ENCODE measurements at regions not wholly inside any gene's neighbourhood (a gene's known extent, or its start where the extent isn't known, plus 50 kb on each side); places are given as distances from the start of the nearest gene placed in this dataset.
"Not testable (repeated sequence)": the region's sequence is repeated elsewhere in the genome, so short reads cannot be mapped to it uniquely, and the experiment has no call there.

GRCh38 chr5:166742951-166743350 is 1548.5 kb upstream of the WWC1 start:
- DNase-seq: not testable (repeated sequence)

DNA sequence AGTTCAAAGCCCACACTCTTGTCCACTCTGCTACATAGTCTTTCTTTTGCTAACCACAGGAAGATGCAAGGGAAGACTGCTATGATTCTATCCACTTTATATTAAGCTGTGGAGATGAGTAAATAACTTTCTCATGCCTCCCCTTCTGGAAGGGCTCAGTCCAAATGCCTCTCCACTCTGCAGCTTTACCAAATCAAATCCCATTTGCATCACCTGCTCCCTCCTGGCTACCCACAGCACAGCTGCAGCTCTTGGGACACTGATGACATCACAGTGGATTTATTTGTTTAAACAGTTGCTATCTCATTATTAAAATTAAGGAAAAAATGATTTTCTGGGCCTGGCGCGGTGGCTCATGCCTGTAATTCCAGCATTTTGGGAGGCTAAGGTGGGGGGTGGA is 1544.9 kb upstream of the WWC1 start:
- DNase-seq: no peak

DNA sequence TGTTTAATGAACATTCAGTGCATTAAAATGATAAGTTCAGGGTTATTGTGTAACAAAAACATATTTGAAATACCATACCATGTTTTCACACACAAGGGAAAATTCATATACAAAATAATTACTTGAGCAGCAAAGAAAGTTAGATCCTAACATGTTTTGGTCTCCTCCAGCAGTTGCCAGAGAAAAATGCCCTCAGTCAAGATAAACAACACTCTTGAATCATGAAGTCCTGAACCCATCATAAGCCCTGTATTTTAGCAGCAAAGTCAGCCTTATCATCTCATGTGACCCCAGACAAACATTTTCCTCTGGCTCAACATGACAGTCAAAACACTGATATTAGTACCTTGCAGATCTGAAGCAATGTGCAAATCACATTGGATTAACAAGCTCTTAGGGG is 1541.1 kb upstream of the WWC1 start:
- DNase-seq: no peak

- no peak for DNase-seq
Measured at GRCh38 chr5:166758151-166758550, 1533.3 kb upstream of the WWC1 start.

GRCh38 chr5:166767858-166768257 is 1523.6 kb upstream of the WWC1 start:
- DNase-seq: no peak

DNA sequence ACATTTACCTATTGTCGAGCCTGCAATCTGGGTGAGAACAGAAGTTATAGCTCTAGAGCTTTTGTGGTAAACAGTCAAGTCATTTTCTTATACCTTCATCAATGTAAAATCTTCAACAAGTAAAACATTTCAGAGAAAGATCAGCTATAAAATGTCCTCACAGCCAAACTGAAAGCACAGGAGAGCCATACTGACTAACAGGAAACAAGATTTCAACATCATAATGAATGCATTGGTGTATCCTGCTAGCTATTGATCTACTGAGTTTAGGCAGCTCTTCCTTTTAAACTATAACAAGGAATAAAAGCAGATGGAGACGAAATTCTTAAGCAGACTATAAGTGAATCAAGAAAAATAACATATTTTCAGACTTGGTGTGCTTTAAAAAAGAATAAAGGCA is 1522.9 kb upstream of the WWC1 start:
- no peak for DNase-seq

- DNase-seq: no peak
Measured at GRCh38 chr5:166772770-166773169, 1518.7 kb upstream of the WWC1 start.

DNA sequence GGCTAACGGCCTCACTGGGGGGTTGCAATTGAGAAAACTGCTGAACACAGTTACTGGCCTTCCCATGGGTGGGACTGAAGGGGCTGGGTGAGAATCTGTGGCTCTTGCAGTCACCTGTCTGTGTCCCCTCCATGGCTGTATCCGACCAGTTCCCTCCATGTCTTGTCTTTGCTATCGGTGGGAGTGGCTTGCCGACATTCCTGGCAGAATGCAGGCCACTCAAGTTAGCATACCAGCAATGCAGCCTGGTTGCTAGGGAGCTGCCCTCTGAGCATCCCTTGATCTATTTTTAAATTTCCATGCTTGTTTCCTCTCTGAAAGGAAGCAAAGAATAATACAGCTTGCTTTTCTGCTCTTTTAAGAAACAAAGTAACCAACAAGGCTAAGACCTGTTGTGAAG is 1509.7 kb upstream of the WWC1 start:
- no peak for DNase-seq

GRCh38 chr5:166784545-166785078 is 1506.8 kb upstream of the WWC1 start:
- DNase-seq: no peak

GRCh38 chr5:166786178-166786577 is 1505.3 kb upstream of the WWC1 start:
- no peak for DNase-seq

GRCh38 chr5:166786889-166787288 is 1504.6 kb upstream of the WWC1 start:
- no peak for DNase-seq

- DNase-seq: no peak
Measured at GRCh38 chr5:166788050-166788449, 1503.4 kb upstream of the WWC1 start.

GRCh38 chr5:166795756-166796155 is 1495.7 kb upstream of the WWC1 start:
- DNase-seq: no peak

DNA sequence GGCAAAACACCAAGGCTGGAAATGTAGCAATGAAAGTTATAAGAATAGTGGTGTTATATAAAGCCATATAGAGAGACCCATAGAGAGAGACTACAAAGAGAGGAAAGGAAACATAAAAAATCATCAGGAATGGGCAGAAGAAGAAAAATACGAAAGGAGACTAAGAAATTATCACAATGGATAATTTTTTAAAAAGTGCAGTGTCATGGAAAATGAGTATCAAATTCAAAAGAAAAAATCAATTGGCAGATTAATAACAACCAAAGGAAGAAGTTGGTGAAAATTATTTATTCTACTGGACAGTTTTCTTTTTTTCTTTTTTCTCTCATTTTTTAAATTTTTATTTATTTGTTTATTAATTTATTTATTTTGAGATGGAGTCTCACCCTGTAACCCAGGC is 1488.4 kb upstream of the WWC1 start:
- no peak for DNase-seq

DNA sequence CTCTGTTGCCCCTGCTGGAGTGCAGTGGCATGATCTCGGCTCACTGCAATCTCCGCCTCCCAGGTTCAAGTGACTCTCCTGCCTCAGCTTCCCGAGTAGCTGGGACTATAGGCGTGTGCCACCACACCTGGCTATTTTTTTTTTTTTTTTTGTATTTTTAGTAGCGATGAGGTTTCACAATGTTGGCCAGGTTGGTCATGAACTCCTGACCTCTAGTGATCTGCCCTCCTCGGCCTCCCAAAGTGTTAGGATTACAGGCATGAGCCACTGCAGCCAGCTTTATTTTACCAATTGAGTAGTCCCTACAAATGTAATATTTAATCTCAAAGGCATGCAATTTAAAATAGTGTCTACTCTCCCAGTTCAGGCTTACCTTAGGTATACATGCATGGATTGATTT is 1487.2 kb upstream of the WWC1 start:
- not testable (repeated sequence) for DNase-seq

GRCh38 chr5:166804693-166805092 is 1486.8 kb upstream of the WWC1 start:
- not testable (repeated sequence) for DNase-seq

DNA sequence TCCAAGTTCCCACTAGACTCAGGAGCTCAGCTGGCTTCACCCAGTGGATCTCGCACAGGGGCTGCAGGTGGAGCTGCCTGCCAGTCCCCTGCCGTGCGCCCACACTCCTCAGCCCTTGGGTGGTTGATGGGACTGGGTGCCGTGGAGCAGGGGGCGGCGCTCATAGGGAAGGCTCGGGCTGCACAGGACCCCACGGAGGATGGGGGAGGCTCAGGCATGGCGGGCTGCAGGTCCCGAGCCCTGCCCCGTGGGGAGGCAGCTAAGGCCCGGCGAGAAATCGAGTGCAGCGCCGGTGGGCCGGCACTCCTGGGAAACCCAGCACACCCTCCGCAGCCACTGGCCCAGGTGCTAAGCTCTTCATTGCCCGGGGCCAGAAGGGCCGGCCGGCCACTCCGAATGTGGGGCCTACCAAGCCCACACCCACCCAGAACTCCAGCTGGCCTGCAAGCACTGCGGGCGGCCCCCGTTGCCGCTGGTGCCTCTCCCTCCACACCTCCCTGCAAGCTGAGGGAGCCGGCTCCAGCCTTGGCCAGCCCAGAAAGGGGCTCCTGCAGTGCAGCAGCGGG is 1481.3 kb upstream of the WWC1 start:
- DNase-seq: not testable (repeated sequence)

- no peak for DNase-seq
Measured at GRCh38 chr5:166810721-166811120, 1480.7 kb upstream of the WWC1 start.

- no peak for DNase-seq
Measured at GRCh38 chr5:166823360-166823759, 1468.1 kb upstream of the WWC1 start.

DNA sequence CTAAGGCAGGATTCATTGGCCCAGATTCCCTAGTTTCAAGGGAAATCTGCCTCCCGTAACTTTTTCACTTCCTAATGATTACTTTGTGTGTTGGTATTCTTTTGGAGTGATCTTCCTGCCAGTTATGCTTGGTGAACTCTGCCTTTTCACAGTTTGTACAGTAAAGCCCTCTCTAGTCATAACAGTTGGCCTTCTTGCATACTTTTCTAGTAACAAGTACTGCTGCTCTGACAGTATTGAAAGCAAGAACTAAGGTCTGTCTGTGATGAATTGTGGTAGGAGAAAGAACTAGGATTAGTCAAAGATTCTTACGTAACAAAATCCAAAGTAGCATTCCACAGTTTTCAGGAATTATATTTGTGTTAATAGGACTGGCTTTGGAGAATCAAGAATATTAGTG is 1457.2 kb upstream of the WWC1 start:
- DNase-seq: no peak

DNA sequence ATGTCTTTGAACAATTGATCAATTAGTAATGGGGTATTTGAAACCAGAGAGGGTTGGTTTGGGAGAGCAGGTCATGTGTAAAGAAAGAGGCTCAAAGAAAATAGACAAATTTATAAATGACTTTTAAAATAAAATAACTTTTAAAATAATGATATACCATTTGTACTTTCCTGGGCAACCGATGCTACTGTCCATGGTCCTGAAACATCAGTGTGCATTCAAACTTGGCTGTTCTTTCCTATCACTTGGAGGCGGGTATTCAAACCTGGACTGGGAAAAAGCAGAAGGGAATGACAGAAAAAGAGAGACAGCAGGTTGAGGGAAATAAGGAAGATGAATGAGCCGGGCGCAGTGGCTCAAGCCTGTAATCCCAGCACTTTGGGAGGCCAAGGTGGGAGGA is 1446.4 kb upstream of the WWC1 start:
- no peak for DNase-seq

- DNase-seq: no peak
Measured at GRCh38 chr5:166856791-166857190, 1434.7 kb upstream of the WWC1 start.

DNA sequence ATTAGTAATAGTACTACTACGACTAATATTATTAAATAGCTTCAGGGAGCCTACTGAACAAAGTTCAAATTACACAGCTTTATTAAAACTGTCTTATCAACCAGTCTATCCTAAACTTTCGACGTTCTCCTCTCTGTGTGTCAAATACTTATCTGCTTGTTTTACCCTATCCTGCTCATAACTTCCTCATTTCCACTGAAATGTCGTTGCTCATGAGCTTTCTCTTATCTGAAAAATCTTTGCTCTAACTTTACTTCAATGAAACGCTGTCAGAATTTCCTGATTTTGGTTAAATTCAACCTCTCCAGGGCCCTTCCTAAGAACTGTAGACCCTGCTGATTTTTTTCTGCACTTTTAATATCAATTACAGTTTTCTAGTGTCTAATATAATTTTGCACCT is 1431.0 kb upstream of the WWC1 start:
- no peak for DNase-seq

- no peak for DNase-seq
Measured at GRCh38 chr5:166862581-166862980, 1428.9 kb upstream of the WWC1 start.

DNA sequence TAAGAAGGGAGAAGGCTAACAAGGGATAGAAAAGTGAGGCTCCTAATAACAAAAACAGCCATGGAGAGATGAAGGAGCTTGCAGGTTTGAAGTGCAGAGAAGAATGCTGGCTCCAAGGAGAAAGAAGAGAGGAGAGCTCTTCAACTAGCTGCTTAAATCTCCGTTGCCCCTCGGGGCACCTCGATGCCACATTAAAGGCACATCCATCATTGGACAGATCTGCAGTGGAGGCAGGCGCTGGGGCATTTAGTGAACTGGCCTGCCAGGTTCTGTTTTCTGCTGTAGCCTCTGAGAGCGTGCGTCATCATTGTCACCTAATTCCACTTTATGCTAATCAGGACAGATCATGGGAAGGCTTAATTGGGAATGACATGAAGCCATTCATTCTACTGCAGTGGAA is 1426.2 kb upstream of the WWC1 start:
- DNase-seq: no peak

DNA sequence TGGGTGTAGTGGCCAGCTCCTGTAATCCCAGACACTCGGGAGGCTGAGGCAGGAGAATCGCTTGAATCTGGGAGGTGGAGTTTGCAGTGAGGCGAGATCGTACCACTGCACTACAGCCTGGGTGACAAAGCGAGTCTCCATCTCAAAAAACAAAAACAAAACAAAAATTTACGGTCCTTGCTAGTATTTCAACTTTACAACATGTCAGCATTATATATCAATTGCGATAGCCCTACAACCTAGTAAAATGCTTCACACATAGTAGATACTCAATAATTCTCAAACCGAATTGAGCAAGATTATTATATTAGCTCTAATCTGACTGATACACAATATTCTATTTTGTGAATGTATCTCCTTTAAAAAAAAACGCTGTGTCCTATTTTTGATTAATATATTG is 1411.0 kb upstream of the WWC1 start:
- DNase-seq: no peak
